Breast epithelium (tissue), 3 donors: ENCODE measurements at regions not wholly inside any gene's neighbourhood (a gene's known extent, or its start where the extent isn't known, plus 50 kb on each side); places are given as distances from the start of the nearest gene placed in this dataset.

ENCODE experiments used
- CTCF ChIP-seq, 3 donors: fragments of 450-650 bp; IDR thresholded peaks; one replicate each; pipeline ENCODE4 v1.5.1; 2016 to 2017; ENCODE audit warnings: antibody characterized with exemption in 3 of 3, mild to moderate bottlenecking in 3 of 3, moderate library complexity in 3 of 3
- POLR2A ChIP-seq: fragments of 450-650 bp; IDR thresholded peaks from one replicate; pipeline ENCODE4 v1.6.1; 2016; ENCODE audit warnings: antibody characterized with exemption, mild to moderate bottlenecking, moderate library complexity
- POLR2AphosphoS5 ChIP-seq, 3 donors: sonication (generic); formaldehyde crosslinking; IDR thresholded peaks; one replicate each; pipeline ENCODE4 v1.6.1; 2017; ENCODE audit warnings: antibody characterized with exemption in 3 of 3

GRCh38 chr5:142255831-142256230 is 69.0 kb downstream of the SPRY4 start:
- TF ChIP-seq CTCF (IDR thresholded peaks at IDR 0.05), result no peak
- TF ChIP-seq POLR2AphosphoS5 (IDR thresholded peaks at IDR 0.05), result no peak
- TF ChIP-seq POLR2A, result no peak
